GM18858 (cell line): ENCODE measurements at regions not wholly inside any gene's neighbourhood (a gene's known extent, or its start where the extent isn't known, plus 50 kb on each side); places are given as distances from the start of the nearest gene placed in this dataset.

Experiments
- ATAC-seq: cut with Tn5 transposase; IDR thresholded peaks from one replicate; pipeline ENCODE4 v1.9.1; 2021; ENCODE audit not compliant: unreplicated experiment

DNA sequence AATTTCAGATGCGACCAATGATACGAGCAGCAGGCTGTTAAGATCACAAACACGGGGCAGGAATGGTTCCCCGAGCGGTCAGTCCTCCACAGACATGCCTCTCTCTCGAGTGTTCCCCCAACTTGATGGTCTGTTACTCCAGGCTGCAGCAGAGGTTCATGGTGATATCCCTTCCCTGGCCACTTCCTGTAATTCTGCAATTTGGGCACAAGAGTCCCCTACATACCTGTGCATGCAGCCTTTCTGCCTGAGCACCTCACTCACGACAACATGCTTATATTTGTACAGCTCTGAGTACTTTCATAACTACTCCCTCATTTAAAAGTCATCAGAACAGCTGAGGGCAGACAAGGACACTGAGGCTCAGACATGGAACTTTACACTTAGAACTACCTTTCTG, 408.1 kb upstream of the NR2F2 start:
- no peak for ATAC-seq

DNA sequence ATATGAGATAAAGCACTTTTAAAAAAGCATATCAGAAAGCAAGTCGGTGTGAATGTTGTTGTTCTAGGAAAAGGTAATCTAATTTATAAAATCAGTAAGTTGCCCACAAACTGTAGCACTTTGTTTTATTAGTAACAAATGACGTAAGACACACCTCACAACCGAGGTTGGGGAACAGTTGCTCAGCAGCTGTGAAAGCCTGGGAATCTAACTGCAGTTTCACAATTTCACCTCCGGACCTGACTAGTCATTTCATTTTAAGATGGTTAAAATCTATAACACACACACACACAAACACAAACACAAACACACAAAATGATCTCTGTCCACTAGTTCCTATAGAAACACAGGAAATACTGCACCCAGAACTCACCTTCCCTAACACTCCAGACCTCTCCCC, 406.7 kb upstream of the NR2F2 start:
- ATAC-seq = no peak

DNA sequence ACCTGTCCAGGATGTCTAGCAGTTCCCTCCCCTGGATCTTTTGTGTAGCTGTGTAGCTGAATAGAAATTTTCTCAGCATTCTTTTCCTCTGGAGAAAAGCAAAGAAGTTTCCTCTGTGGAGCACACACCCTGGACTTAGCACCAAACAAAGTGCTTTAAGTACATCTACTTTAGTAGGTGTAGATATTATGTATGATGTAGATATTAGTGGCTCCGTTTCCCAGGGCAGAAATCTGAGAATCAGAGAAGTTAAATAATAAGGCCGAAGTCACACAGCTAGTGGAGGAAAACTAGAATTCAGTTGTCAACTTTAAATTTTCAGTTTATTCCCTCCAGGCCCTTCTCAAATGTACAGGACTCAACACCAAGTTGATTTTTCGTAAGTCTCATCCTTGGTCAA, 401.7 kb upstream of the NR2F2 start:
- ATAC-seq = no peak

DNA sequence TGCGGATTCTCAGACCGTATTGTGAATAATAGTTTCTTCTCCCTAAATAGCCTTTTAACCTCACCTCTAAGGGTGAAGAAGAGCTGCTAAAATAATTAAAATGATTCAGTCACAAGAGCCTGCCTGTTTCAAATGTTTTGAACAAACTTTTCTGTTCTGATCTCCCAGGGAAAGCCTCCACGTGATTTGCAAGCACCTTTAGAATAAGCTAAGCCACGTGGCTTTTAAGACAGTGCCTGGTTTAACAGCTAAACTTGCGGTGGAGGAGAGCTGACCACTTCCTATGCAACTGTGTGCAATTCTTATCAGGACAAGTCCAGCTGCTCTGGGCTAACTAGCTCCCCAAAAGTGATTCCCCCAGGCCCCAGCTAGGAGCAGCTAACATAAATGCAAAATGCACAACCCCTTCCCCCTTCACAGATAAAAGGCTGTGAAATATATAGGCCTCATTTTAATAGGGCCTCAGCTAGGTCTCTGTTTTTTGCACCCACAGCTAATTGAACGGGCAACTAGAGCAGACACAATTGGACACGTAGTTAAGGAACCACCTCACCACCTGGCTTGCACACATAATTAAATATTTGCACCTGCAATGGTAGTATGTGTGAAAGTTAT, 401.2 kb upstream of the NR2F2 start:
- ATAC-seq = peak; percentile 79

DNA sequence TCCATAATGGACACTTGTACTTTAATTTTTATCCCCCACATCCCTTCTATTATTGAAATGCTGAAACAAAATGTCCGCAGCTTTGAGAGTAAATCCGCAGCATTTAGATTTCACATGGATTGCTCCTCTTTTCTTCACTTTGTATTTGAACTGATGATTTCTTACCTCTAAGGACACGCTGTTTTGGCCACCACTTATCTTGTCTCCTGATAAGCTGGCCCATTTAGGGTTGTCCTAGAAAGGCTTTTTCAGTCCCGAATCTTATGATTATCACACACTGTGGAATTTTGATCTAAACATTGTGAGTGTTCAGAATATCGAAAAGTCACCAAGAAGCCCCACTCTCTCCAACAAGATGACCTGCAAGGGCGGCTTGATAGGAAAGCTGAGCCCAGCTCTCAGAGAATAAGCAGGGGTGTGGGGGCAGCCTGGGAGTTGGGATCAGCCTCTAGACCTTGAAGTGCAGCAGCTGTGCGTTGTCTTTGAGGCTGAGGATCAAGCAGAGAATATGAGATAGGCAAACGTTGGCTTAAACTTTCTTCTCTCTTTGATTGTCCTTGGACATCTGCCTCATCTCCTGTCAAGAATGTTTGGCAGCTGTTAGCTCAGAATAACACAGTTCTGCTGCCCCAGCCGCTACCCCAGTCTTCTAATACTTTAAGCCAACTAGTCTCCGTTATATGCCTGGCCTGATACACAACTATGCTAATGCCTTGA, 399.7 kb upstream of the NR2F2 start:
- ATAC-seq = no peak

DNA sequence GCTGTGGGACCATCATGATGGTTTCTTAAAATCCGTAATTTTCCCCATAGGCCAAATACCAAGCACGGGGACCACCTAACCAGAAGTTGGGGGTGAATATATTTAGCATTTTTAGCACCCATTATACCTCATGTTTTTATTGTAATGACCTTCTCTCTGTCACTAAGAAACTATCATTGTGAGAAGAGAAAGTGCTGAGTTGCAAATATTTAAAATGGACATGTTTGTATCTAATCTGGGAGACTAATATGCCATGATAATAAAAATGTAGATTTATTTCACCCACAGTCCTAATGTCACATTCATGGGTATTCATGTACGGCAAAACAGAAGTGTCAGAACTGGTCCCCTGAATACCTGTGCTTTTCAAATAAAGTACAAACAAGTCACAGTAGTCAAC, 398.9 kb upstream of the NR2F2 start:
- ATAC-seq = no peak

DNA sequence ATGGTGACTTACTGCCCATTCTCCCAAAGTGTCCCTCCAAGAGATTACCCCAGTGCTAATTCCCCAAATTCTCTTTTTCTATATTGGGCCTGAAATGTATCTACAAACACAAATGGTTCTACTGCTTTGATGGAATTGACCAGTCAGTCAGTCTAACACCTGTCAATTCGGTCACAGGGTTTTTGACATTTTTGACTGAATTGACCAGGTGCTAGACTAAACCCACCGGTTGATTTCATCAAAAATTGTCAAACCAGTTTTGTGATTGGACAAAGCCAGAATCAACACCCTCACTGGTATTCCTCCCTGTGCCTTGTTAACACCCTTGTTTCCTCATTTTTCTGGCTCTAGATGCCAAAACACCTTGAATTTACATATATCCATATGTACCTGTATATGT, 398.4 kb upstream of the NR2F2 start:
- no peak for ATAC-seq

DNA sequence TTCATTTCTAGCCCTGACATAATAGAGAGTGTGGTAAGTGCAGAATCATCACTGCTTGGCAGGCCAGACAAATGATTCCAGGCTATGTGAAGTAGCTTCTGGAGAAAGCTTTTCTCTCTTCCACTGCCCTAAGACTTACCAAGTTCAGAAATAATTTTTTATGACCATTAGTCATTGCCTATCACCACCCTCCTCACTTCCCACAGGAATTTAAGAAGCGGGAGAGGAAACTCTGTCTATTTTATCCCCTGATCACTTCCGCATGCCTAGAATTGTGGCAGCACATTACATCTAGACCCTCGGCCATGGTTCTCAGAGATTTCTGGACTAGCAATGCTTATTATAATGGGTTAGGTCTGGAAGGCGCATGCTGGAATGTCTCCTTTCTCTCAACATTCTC, 397.8 kb upstream of the NR2F2 start:
- no peak for ATAC-seq

DNA sequence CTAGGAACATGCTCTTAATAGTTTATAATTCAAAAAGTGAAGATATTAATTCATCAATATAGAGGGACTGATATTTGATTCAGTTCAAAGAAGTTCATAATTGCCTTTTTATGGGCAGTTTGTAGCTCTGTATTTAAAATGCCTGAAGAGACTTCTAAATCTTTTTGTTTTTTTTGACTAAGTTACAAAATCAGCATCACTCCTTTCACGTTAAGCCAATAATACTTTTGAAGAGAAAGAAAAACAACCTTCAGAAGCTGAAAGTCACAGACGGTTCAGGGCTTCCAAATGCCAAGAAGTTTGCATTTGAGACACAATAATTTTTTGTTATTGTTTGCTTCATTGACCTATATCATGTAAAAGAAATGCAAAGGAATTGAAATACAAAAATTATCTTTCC, 394.6 kb upstream of the NR2F2 start:
- no peak for ATAC-seq

DNA sequence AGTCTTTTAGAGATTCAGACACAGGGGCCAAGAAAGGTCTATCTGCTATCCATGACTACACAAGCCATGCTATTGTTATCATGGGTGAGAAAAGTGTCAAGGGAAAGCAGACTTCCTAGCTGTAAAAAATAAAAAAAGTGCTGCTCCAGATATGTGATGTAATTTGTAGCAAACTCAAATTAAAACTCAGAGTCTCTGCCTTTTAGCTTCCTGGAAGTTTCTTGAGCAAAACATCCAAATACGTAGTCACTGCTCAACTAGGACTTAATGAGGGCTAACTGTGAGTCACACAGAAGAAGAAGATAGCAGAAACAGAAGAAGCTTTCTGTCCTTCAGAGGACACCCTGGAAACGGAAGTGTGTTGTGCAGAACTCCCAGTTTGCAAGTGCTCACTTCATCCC, 393.4 kb upstream of the NR2F2 start:
- no peak for ATAC-seq

DNA sequence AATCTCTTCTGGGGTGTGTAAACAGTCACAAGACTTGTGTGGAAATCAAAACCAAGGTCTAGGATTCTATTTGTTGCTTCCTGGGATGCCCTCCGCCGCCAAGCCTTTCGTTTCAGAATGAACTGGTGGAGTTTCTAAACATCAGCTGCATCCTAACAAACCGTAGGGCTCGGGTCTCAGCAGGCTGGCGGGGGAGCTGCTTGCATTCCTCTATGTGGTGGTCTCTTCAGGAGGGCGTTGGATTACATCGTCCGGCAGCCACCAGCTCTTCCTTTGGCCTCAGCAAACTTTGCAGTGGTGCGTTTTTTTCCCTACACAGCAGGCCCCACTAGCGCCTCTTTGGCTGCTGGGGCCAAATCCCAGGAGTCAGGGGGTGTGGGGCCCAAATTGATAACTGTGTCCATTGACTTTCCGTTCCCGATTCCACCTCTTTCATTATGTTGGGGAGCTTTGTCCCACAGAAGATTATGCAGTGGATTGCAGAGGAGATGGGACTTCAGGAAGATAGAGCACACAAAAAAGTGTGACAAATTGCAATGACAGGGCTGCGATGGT, 390.0 kb upstream of the NR2F2 start:
- ATAC-seq = no peak

DNA sequence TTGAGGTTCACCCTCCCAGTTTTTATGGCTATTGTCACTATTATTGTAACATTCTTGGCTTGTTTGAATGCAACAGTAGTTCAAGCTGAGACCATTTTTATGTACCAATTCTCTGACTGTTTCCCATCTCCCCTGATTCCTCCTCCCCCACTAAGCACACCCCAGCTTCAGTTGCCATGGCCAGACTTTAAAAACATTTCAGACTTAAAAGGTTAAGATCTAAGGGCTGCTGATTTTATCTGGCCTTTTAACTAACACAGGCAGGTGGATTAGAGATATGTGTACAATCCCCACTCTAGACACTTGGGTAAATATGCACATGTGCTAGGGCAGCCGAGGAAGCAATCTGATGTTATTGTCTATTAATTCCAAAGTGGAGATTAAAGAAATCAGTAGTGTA, 386.3 kb upstream of the NR2F2 start:
- no peak for ATAC-seq

DNA sequence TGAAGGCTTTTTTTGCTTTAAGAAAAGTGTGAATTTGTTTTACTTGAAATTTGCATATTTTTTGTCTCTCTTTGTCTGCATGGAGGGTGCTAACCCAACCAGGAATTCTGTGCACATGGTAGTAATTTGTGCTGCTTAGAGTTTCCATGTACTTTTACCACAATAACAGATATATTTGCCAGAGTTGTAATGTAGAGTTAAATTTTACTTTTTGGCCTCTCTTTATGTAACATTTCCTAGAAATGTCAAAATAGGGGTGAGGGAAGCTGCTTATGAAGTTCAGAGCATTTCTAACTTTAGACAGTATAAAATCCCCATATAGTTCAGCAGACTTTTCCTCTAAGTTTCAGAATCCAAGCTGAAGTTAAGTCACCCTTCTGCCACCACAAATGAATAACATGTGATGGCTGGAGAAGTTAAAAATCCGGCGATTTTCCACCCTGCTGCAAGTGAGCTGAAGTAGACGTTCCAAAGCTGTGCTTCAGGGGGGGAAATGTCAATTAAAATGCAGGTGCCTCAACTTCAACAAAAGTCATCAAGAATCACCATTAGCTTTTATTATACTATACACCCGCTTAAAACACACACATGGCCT, 385.7 kb upstream of the NR2F2 start:
- no peak for ATAC-seq

DNA sequence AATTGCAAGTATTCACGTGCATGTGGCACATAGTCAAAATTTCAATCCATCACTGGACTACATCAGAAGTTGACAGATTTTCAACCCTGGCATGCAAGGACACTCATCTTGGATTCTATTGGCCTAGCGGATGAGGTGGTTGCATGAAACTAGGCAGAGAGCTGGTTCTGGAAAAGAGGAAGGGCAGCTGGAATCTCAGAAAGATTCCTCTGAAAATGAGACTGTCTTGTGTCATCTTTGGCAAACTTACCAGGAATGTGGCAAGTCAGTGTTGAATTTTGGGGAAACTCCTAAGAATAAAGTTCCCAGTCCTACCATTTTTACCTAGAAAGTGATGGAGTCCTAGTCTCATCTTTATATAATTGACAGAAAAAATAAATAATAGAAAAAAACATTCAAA, 384.3 kb upstream of the NR2F2 start:
- ATAC-seq = no peak

DNA sequence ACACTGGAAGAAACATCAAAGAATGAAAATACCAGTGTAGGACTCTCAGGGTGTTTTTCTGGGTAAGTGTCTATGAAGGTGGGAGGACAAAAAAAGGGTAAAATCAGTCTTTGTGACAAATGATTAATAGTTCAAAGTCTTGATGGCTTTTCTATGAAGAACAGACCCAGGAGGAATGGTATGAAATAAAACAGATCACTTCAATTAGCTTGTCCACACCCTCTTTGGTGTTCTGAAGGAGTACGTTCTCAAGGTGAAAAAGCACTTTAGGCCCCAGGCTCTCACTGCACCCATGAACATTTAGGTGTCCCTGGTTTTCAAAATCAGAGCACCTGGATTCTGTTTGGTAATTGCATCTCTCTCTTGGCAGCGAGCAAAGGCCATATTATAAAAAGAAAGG, 383.6 kb upstream of the NR2F2 start:
- no peak for ATAC-seq

DNA sequence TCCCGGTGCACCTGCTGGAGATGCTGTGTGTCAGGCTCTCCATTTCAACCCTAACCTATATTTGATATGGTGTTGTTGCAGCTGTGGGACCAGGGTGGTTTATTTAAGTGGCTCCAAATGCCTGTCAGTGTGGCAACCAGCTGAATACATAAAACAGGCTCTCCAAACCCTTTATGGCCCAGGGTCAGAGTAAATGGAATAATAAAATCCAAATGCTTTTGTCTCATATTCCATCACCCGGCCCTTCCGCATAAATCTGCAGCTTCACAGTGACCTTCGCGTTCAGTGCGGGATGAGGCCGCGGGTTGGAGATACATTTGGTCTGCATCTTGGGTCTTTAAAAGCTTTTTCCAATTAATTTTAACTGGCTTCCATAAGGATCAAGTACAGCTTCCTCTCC, 382.1 kb upstream of the NR2F2 start:
- ATAC-seq = no peak

DNA sequence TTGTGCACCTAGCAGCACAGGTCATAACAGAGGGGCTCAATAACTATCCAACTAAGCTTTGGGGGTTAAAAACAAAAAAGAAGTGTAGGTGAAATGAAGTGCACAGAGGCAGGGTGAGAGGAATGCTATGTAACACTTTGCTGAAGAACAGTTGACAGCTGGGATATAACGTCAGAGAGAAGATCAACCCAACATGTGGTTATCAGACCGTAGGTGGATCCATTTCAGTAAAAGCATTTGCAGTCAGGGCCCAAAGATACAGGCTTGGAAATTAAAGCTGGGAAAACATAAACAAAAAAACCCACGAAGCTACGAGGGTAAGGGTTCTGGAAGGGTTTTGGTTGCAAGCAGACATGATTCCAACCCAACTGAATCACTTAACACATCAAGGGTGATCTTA, 377.5 kb upstream of the NR2F2 start:
- no peak for ATAC-seq

DNA sequence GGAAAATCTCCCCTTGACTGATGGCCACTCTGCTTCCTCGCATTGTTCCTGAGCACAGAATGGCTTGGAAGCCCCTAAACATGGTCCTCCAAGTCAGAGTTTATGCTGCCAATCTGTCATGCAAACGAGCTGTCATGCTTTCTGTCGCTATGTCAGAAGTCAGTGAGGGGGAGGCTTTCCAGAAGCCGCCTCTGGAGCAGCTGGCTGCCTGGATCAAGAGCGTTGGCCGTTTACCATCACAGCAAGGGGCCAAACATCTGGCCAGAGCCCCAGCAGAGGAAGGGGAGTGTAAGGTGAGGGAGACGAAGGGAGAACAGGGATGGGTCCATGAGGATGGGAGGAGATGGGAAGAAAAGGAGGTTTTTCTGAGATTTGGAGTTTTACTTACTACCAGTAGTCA, 372.6 kb upstream of the NR2F2 start:
- no peak for ATAC-seq

DNA sequence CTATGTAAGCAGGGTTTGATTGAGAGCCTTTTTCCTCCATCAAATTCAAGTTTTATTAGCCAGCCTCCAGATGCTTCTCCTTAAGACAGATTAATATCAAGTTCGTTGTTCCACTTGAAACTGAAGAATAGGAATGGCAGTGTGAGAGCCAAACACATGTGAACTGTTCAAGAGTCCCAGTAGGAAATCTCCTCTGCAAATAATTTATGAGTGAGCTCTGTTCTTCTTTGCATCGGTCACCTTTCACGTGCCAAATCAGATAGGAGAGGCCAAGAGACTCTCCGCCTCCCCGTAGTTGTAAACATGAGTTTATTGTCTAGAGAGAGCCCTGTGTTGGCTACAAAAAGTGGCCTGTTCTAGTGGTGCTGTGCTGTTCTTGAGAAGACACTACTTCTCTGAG, 372.1 kb upstream of the NR2F2 start:
- no peak for ATAC-seq

DNA sequence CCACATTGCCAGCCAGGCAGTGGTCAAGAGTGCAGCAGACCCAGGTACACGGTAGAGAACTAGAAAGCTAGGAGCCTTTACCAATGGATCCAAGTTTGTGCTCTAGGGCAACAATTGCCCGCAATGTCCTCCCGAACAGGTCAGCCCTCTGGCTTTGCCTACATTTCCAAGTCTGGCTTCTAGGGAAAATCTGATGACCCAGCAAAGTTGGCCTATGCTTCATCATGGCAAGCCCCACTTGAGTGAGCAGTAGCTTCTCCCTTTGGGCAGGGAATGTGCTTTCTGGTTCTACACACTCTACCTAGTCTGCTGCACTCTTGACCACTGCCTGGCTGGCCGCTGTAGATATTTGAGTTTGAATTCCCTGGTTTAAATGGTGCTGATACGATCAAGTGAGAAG, 361.6 kb upstream of the NR2F2 start:
- ATAC-seq = no peak

DNA sequence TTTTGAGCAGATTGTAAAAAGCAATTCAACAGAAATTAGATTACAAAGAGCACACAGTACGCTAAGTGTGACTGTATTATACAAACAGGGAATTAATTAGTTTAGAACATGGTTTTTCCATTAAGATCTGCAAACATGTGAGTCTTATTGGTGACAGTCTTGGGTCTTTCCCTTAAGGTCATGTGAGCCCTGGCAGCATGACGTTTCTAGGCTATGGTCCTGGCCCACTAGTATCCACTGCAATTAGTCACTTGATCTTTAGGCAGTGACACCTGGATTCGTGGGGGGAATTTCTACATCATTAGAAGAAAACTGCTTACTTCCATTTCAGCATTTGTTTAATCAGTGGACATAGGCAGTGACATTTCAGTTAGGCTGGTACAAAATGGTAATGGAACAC, 360.2 kb upstream of the NR2F2 start:
- ATAC-seq = no peak

DNA sequence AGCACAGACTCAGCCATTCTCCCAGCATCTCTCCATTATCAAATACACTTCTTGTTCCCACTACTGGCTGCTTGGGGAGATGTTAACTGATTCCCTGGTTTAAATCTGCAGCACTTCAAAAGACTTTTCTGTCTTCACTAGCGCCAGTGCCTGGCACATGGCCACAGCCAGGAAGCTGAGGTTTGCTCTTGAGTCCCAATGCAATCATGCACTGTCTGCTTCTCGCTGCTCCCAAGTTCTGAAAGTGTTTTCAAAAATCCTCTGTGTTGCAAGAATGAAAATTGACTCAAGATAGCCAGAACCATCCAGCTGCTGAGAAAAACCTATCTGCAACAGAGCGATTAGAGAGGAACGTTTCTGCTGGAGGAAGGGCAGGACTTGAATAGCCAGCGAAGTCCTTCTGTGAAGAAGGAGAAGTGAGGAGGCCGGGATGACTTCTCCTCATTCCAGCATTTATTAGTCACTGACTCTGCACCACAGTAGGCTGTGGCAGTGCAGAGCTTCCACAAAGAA, 358.4 kb upstream of the NR2F2 start:
- no peak for ATAC-seq
